NCI-H526 (cell line): ENCODE measurements at regions not wholly inside any gene's neighbourhood (a gene's known extent, or its start where the extent isn't known, plus 50 kb on each side); places are given as distances from the start of the nearest gene placed in this dataset.

Experiments
- DNase-seq, 2 experiments: peaks; one replicate each; lab custom pipeline; 2025; lab: John Stamatoyannopoulos, UW

GRCh38 chr10:4343873-4344272, 482.1 kb upstream of the AKR1E2 start:
- no peak for DNase-seq

GRCh38 chr10:4343091-4343490, 482.9 kb upstream of the AKR1E2 start:
- DNase-seq: peak; percentile 1

- DNase-seq: no peak
These were observed 487.2 kb upstream of the AKR1E2 start for GRCh38 chr10:4338768-4339167.

- no peak for DNase-seq
These were observed 488.4 kb upstream of the AKR1E2 start for GRCh38 chr10:4337563-4337962.

GRCh38 chr10:4334871-4335270, 491.1 kb upstream of the AKR1E2 start:
- DNase-seq: no peak

GRCh38 chr10:4334015-4334414, 492.0 kb upstream of the AKR1E2 start:
- DNase-seq: no peak

GRCh38 chr10:4333459-4333894, 492.5 kb upstream of the AKR1E2 start:
- no peak for DNase-seq

GRCh38 chr10:4332764-4333458, 493.1 kb upstream of the AKR1E2 start:
- no peak for DNase-seq

- no peak for DNase-seq
These were observed 494.9 kb upstream of the AKR1E2 start for GRCh38 chr10:4331150-4331549.

- no peak for DNase-seq
These were observed 495.4 kb upstream of the AKR1E2 start for GRCh38 chr10:4330636-4331035.

- DNase-seq: no peak
These were observed 496.8 kb upstream of the AKR1E2 start for GRCh38 chr10:4329225-4329624.

GRCh38 chr10:4326647-4327046, 499.4 kb upstream of the AKR1E2 start:
- DNase-seq: no peak

GRCh38 chr10:4319870-4320367, 506.1 kb upstream of the AKR1E2 start:
- DNase-seq: no peak

- DNase-seq: no peak
These were observed 509.7 kb upstream of the AKR1E2 start for GRCh38 chr10:4316161-4316810.

GRCh38 chr10:4315551-4315950, 510.5 kb upstream of the AKR1E2 start:
- DNase-seq: no peak

- no peak for DNase-seq
These were observed 513.0 kb upstream of the AKR1E2 start for GRCh38 chr10:4313051-4313450.

GRCh38 chr10:4312051-4312835, 513.8 kb upstream of the AKR1E2 start:
- no peak for DNase-seq

- no peak for DNase-seq
These were observed 515.8 kb upstream of the AKR1E2 start for GRCh38 chr10:4310172-4310571.

GRCh38 chr10:4307910-4308309, 518.1 kb upstream of the AKR1E2 start:
- no peak for DNase-seq

GRCh38 chr10:4306871-4307270, 519.1 kb upstream of the AKR1E2 start:
- no peak for DNase-seq

- DNase-seq: no peak
These were observed 518.0 kb upstream of the KLF6 start for GRCh38 chr10:4303045-4303444.

- no peak for DNase-seq
These were observed 516.5 kb upstream of the KLF6 start for GRCh38 chr10:4301291-4302045.
